Fibroblast of skin of left quadriceps (primary cell): ENCODE measurements at regions not wholly inside any gene's neighbourhood (a gene's known extent, or its start where the extent isn't known, plus 50 kb on each side); places are given as distances from the start of the nearest gene placed in this dataset.

Source experiments
- DNase-seq, 2 experiments: peaks; one replicate each; pipeline ENCODE4 v3.0.0-alpha.2; 2013; ENCODE audit warnings: low read depth in 2 of 2

DNA sequence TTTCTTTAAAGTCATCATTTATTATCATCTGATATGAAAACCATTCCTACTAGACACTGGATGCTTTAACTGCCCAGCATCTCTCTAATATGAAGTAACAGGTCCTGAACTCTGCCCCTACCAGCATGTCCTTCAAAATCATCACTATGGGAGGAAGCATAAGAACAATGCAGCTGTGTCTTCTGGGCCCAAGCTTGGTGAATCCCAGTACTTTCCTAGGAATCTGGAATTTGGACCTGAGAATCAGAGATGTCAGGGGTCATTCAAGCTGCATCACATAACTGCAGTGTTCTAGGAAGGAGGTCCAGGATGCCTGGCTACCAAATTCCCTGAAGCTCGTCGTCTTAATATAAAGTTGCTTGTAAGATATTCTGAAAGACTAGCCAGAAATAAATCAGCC, 182.7 kb downstream of the AHR start:
- no peak for DNase-seq

- DNase-seq: no peak
Observed at GRCh38 chr7:17485368-17485767, 186.9 kb downstream of the AHR start.

- DNase-seq: no peak
Observed at GRCh38 chr7:17485904-17486303, 187.5 kb downstream of the AHR start.

GRCh38 chr7:17486835-17487234, 188.4 kb downstream of the AHR start:
- no peak for DNase-seq

DNA sequence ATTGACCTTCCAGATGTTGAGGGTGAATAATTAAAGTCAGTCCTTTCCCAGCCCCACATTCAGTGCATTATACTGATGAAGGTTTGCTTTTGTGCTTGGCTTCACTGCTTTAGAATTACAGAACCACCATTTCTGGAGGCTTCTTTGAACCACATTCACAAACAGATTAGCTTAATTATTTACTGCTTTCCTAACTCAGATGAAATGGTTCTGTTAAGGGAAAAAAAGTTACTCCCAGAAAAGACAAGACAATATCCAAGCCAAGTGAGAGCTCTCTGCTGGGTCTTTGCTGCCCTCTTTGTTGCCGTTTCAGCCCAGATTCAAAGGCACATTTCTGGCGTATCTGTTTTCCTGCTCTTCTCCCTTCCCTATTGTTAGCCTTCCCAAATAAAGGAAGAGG, 188.9 kb downstream of the AHR start:
- no peak for DNase-seq

- no peak for DNase-seq
Observed at GRCh38 chr7:17488829-17489228, 190.4 kb downstream of the AHR start.

DNA sequence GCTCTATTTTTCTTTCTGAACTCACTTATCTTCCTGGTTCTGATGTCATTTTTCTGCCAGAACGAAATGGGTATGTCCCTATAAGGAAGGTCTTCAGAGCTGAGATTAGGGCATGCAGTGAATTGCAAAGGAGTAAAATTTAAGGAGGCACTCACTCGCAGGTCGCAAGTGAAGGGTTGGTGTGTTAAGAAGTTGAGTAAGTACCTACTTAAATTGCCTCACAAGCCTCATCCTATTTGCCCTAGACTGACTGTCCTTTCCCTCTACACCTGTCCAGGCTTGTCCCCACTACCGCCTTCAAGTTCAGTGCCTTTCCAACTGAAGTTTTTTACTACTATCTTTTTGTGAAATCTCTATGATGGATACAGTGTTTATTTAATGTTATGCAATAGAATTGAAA, 191.5 kb downstream of the AHR start:
- DNase-seq: no peak

GRCh38 chr7:17490825-17491224, 192.4 kb downstream of the AHR start:
- DNase-seq: no peak

GRCh38 chr7:17492437-17492836, 194.0 kb downstream of the AHR start:
- DNase-seq: no peak

DNA sequence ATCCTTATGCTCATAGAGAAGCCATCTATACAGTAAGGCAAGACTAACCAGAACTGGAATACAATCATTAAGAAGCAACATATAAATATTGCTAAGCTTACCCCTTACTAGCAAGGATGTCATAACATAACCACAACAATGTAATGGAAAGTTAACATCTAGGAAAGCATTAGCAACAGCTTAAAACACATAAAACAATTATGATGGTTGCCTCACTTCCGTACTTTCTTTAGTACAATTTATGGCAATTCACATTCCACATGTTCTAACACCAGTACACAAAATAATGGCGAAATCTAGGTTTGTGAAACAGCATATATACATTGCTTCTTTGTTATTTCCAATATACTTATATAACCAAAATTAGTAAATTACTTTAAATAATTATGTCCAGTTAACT, 195.0 kb downstream of the AHR start:
- DNase-seq: peak; percentile 59 to 60

- no peak for DNase-seq
Observed at GRCh38 chr7:17495655-17496394, 197.4 kb downstream of the AHR start.

- DNase-seq: no peak
Observed at GRCh38 chr7:17497136-17497535, 198.7 kb downstream of the AHR start.

GRCh38 chr7:17497549-17498167, 199.2 kb downstream of the AHR start:
- no peak for DNase-seq

- no peak for DNase-seq
Observed at GRCh38 chr7:17498230-17498629, 199.8 kb downstream of the AHR start.

DNA sequence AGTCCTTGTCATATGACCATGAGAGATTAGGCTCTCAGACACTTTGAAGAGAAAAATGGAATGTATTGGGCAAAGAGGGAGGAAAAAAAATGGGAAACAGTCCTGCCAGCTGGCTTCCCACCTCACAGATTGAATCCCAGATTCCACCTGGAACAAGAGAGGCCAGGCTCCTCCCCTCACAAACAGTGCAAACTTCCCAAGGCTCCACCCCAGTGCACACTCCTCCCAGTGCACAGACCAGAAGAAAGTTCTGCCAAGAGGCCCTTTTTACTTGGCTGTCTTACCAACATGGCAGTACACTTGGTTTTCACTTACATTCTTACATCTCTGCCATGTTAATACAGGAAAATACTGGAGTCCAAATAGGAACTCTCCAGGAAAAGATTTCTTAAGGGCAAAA, 202.3 kb downstream of the AHR start:
- DNase-seq: no peak

DNA sequence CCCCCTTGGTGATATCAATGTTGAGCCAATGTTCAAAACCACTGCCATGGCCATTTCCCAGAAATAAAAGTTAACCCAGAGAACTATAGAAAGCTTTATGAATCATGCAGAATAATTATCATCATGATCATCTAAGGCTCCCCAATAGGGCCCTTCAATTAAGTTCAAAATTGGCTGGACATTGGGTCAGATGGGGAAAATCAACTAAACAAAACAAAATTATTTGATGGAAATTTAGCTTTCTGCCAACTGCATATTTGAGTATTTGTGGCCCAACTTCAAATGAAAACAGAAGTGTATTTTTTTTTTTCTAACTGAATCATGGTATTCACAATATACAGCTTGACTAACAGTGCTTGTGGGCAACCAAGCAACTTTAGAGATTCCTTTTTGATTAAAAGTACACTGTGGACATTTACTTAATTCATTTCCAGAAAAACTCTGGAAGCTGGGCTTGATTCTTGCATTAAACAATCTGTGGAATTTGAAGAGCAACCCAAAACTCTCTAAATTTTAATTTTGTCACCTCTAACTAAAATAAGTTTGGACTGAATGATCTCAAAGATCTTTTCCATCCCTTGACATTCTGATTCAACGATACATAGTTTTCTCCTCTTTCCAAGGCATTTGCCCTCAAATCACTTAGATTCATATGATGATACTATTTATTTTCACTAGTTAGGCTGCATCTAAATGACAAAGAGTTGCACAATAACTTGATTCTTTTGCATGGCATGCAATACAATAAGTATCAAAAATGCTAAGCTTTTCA, 203.2 kb downstream of the AHR start:
- peak in 1 of 2 experiments; percentile 44 for DNase-seq

DNA sequence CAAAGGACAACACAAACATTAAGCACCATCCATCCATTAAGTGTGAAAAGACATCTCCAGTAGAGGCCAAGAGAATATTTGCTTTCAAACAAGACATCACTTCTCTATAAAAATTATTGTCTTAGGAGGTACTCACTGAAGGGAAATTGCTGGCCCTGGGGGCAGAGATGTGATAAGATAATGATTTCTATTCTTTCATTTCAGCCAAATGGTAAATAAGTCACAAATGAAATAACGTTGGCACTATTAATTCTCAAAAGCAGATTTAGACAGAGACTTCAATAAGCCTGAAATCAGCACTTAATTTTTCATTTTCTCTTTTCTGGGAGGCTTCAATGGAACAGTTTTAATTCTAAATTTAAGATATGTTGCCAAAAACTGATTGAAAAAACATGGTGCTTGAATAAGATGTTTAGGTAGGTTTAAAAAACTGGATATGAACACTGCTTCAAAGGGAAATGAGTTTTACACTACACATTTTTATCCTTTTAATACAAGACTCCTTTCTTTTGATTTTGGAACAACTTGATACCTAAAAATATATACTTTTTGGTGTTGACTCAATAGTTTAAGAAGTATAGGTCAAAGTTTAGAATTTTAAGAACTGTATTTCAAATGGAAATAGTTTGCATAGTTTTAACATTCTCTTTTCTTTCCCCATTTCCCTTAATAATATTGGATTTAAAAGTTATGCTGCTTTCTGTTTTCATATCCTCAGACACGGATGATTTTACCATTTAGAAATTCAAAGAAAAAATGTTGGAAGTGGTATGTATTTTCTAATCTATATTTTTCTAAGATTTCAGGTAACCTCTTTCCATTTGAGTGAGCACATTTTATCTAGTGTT, 204.0 kb downstream of the AHR start:
- no peak for DNase-seq

DNA sequence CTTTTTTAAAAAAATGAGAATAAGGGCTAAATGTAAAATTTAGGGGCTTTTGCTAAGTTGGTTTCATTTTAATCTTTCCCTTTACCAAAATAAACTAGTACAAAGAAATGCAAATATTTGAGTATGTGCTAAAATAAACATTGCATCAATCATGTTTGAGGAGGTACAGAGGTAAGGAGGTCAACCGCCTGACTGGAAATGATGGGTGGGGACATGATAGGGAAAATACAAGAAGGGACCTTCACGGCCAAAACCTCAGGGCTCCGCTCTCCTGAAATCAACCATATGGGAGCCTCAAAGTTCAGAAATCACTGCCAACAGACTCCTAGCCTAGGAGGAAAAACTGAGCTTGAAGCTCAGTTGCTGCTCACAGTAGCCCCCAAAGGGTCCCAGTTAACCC, 207.6 kb downstream of the AHR start:
- no peak for DNase-seq

DNA sequence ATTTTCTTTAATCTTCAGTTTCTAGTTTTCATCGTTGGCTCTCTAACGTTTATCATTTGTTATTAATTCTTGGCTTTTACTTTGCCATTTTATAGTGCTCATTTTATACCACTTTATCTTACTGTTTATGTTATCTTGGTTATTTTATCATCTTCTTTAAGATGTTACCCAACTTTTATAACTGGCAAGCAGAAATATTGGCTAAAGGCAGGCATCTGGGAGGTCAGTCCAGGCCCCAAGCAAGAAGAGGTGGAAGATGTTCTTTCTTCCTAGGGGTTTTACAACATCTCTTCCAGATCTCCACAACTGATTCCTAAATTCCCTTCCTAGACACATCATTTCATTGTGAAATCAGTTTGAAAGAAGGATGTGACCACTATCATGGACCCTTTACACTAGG, 208.1 kb downstream of the AHR start:
- DNase-seq: no peak

- no peak for DNase-seq
Observed at GRCh38 chr7:17507717-17508116, 209.3 kb downstream of the AHR start.

GRCh38 chr7:17512181-17512675, 213.8 kb downstream of the AHR start:
- no peak for DNase-seq

- DNase-seq: peak; percentile 97 to 98
Observed at GRCh38 chr7:17516771-17517170, 218.3 kb downstream of the AHR start.
